Ascending aorta (tissue), 2 donors: ENCODE measurements at regions not wholly inside any gene's neighbourhood (a gene's known extent, or its start where the extent isn't known, plus 50 kb on each side); places are given as distances from the start of the nearest gene placed in this dataset.
"Not testable (repeated sequence)": the region's sequence is repeated elsewhere in the genome, so short reads cannot be mapped to it uniquely, and the experiment has no call there.

Source experiments
- DNase-seq, 2 donors: peaks; one replicate each; pipeline ENCODE4 v3.0.0-alpha.2; 2019; ENCODE audit warnings: low spot score in 2 of 2
- H3K27ac ChIP-seq, 2 donors: fragments of 200-600 bp; sonication (generic); one replicate each; pipeline ENCODE4 v1.5.1; 2016 to 2017; ENCODE audit warnings: mild to moderate bottlenecking in 1 of 2
- H3K27me3 ChIP-seq: fragments of 200-600 bp; sonication (generic); one replicate; pipeline ENCODE4 v1.5.1; 2017
- H3K36me3 ChIP-seq, 2 donors: fragments of 200-600 bp; sonication (generic); one replicate each; pipeline ENCODE4 v1.5.1; 2016
- H3K4me1 ChIP-seq, 2 donors: fragments of 200-600 bp; sonication (generic); one replicate each; pipeline ENCODE4 v1.5.1; 2016 to 2017; ENCODE audit warnings: mild to moderate bottlenecking in 1 of 2
- H3K4me3 ChIP-seq, 2 donors: fragments of 200-600 bp; sonication (generic); one replicate each; pipeline ENCODE4 v1.5.1; 2016 to 2017; ENCODE audit warnings: mild to moderate bottlenecking in 1 of 2
- H3K9me3 ChIP-seq, 2 donors: fragments of 200-600 bp; sonication (generic); one replicate each; pipeline ENCODE4 v1.5.1; 2016
- intact Hi-C: fragments of 100-400 bp; cut with DNase I; formaldehyde crosslinking; loops from one replicate; pipeline ENCODE4 v1.15.1; 2023
- TF ChIP-seq, protein P1 (sequence below), 3 experiments: fragments of 200-600 bp in 2 of 3; fragments of 450-650 bp in 1 of 3; sonication (generic) in 2 of 3; IDR thresholded peaks; one replicate each; pipeline ENCODE4 v1.5.1; 2016 to 2019; ENCODE audit warnings: antibody characterized with exemption in 3 of 3, mild to moderate bottlenecking in 1 of 3, moderate library complexity in 1 of 3

GRCh38 chr2:87471478-87471877, 276.4 kb upstream of the PLGLB2 start:
- DNase-seq, intact Hi-C loops, H3K4me3 ChIP-seq, H3K4me1 ChIP-seq, H3K9me3 ChIP-seq, H3K27ac ChIP-seq, H3K27me3 ChIP-seq, H3K36me3 ChIP-seq: not testable (repeated sequence)
- TF ChIP-seq, protein P1, sequence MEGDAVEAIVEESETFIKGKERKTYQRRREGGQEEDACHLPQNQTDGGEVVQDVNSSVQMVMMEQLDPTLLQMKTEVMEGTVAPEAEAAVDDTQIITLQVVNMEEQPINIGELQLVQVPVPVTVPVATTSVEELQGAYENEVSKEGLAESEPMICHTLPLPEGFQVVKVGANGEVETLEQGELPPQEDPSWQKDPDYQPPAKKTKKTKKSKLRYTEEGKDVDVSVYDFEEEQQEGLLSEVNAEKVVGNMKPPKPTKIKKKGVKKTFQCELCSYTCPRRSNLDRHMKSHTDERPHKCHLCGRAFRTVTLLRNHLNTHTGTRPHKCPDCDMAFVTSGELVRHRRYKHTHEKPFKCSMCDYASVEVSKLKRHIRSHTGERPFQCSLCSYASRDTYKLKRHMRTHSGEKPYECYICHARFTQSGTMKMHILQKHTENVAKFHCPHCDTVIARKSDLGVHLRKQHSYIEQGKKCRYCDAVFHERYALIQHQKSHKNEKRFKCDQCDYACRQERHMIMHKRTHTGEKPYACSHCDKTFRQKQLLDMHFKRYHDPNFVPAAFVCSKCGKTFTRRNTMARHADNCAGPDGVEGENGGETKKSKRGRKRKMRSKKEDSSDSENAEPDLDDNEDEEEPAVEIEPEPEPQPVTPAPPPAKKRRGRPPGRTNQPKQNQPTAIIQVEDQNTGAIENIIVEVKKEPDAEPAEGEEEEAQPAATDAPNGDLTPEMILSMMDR (IDR thresholded peaks at IDR 0.05), result peak in 1 of 3 experiments; percentile 7

DNA sequence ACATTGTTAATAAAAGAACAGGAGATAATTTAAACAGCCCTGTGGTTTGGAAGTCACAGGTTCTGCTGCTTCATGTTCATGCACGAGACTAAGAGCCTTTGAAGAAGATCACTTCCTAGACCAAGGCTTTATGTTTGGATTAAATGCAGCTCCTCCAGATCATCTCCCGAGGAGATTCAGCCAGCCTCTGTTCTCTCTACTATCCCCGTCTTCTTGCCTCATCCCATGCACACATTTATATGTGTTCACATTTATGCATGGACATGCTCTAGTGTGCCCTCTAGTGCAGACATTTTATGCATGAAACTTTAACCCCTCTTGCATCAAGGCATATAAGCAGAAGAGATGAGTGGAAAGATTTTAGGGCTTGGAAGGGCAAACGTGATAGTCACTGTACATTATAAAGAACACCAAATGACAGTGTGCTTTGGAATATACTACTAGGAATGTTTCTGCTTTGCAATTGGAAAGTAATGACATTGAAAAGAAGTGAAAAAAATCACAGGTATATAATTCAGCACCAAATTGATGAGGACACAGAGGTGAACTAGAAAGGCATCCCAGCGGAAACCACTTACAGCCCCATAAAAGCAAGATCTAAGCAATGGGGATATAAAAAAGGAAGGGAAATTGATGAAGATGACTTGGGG, 271.5 kb upstream of the PLGLB2 start:
- H3K4me1 ChIP-seq, intact Hi-C loops, H3K27me3 ChIP-seq, H3K36me3 ChIP-seq, H3K27ac ChIP-seq, H3K9me3 ChIP-seq, H3K4me3 ChIP-seq, DNase-seq: not testable (repeated sequence)

DNA sequence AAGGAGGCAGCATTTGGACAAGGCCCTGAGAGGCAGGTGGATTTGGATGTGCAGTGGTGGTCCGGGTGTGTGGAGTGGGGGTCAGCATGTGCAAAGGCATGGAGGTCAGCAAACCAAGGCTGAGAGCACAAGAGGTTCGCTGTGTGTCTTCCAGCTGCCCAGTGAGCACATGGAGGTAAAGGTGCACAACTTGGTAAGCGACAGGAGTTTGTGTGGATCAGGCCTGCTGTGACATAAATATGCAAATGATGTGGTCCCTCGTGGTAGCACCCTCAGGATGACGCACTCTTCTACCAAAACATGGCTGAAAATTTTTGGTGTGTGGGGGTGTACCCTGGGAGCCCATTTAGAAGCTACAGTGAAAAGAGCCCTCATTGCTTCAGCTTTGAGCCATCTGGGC, 271.0 kb upstream of the PLGLB2 start:
- H3K36me3 ChIP-seq, intact Hi-C loops, DNase-seq, H3K9me3 ChIP-seq, H3K27me3 ChIP-seq, H3K27ac ChIP-seq, H3K4me3 ChIP-seq, H3K4me1 ChIP-seq: not testable (repeated sequence)

- intact Hi-C loops, H3K27ac ChIP-seq: not testable (repeated sequence)
These were observed 270.0 kb upstream of the PLGLB2 start for GRCh38 chr2:87477669-87478428.

DNA sequence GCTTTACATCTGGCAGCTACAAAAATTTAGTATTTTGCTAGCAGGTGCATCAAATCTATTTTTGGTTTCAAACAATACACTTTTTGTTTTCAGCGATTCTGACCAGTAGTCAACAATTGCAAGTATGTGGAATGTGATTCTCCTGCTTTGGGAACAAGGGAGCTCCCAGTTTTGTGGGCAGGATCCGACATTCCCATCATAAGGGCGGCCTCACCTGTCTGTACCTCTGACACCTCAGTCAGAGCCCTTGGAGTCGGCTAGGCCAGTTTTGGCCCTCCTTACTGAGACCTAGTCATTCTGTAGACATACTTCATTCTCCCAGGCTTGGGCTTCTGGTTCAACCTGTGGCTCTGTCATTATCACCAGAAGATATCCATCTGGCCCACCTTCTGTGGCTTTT, 269.0 kb upstream of the PLGLB2 start:
- intact Hi-C loops, H3K4me3 ChIP-seq, H3K9me3 ChIP-seq: not testable (repeated sequence)

More at GRCh38 chr2:87477669-87478428, 270.0 kb upstream of the PLGLB2 start:
- DNase-seq, H3K27me3 ChIP-seq, H3K9me3 ChIP-seq, H3K4me3 ChIP-seq, H3K36me3 ChIP-seq, H3K4me1 ChIP-seq: not testable (repeated sequence)

DNA sequence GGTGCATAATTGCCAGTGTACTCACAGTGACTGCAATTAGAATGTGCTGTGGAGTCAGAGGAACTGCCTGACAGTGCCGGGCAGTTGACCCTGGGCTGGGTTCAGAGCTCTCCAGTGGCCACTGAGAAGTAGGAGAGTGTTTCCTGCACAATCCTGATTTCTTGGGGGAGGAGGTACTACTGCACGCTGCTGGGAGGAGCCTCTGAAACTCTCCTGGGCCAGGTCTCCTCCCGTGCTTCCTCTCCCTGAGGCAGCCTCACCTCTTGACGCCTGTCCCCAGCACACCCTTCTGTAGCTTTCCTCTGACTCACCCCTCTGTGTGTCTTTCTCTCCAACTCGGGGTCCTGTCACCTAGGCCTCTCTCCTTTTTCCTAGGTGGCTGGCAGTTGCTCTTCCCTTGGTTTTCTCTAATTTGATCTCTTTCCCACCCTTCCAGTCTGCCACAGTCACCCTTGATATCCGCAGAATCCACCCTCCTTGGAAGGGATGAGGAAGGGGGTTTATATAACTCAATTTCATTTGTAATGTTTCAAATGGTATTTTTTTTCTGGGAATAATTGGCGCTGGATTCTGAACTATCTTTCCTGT, 264.7 kb upstream of the PLGLB2 start:
- H3K9me3 ChIP-seq, H3K4me3 ChIP-seq, H3K4me1 ChIP-seq, H3K27me3 ChIP-seq, intact Hi-C loops, H3K36me3 ChIP-seq, DNase-seq, H3K27ac ChIP-seq: not testable (repeated sequence)

More for the DNA sequence above, 269.0 kb upstream of the PLGLB2 start:
- H3K4me1 ChIP-seq, H3K36me3 ChIP-seq, DNase-seq, H3K27me3 ChIP-seq, H3K27ac ChIP-seq: not testable (repeated sequence)

DNA sequence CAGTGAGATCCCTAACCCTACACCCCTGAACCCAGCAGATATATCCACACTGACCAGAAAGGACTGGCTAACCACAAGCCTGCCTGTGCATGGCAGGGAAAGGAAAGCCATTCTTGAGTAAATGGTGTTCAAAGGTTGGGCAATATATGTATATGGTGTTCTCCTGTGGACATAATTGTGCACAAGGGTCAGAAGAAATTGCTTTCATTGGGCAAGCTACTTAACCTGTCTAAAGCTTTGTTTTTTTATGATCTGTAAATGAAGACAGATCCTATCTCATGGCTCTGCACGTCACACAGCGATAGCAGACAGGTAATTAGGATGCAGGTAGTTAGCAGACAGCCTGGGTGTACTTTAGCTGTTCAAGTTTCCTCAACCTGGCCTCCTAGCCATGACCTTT, 263.5 kb upstream of the PLGLB2 start:
- H3K4me3 ChIP-seq, H3K4me1 ChIP-seq, intact Hi-C loops, DNase-seq, H3K9me3 ChIP-seq, H3K27ac ChIP-seq, H3K36me3 ChIP-seq, H3K27me3 ChIP-seq: not testable (repeated sequence)

DNA sequence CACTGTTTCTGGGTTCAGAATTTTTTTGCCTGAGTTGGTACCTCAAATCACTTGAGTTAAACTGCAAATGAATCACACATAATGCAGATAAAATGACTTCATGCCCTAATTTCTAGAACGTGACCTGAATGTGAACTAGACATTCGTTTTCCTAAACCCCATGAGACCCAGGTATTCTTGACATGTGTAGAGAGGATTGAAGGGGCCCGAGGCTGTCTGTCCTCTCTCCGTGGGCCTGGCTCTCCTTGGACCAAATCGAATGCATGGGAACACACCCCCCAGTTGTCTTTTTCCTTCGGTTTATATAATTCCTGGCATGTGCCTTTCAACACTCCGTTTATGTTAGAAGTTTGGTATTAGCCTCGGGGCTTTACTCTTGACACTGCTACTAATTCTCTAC, 262.4 kb upstream of the PLGLB2 start:
- H3K4me1 ChIP-seq, DNase-seq, H3K36me3 ChIP-seq, H3K27me3 ChIP-seq, intact Hi-C loops, H3K9me3 ChIP-seq: not testable (repeated sequence)
- peak overlapping the region in 1 of 2 donors; percentile 43 for H3K4me3 ChIP-seq
- H3K27ac ChIP-seq, result peak overlapping the region in 1 of 2 donors; percentile 59

DNA sequence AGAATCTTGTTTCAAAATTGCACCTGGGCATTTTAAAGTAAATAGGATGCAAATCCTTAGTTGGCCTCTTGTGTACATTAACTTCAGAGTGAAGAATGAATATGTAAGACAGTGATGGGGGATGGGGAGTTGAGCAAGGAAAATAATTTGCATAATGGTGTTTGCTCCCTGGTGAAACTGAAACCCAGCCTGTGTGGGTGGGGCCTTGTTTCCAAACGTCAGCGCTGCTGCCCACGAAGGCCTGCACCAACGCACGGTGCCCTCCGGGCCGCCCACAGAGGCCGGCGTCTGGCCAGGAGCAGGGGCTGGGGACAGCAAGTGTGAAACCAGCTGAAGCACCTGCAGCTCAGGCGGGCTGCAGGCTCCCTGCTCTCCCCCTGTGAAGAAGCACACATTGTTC, 262.0 kb upstream of the PLGLB2 start:
- H3K27me3 ChIP-seq, H3K9me3 ChIP-seq, H3K4me1 ChIP-seq, H3K36me3 ChIP-seq, intact Hi-C loops: not testable (repeated sequence)
- peak in 1 of 2 donors; percentile 21 for DNase-seq
- peak overlapping the region in 1 of 2 donors; percentile 46 for H3K4me3 ChIP-seq
- peak overlapping the region in 1 of 2 donors; percentile 75 for H3K27ac ChIP-seq

DNA sequence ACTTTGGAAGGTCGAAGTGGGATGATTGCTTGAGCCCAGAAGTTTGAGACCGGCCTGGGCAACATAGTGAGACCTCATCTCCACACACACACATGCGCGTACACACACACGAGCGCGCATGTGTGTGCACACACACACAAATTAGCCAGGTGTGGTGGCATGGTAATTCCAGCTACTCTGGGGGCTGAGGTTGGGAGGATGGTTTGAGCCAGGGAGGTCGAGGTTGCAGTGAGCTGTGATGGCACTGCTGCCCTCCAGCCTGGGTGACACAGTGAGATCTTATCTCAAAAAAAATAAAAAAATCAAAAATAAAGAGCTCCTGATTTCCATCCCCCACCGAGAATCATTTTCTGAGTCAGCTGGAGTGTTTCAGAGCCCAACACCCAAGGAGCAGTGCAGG, 261.5 kb upstream of the PLGLB2 start:
- H3K4me1 ChIP-seq, intact Hi-C loops, H3K36me3 ChIP-seq, H3K27me3 ChIP-seq, H3K9me3 ChIP-seq: not testable (repeated sequence)
- peak in 1 of 2 donors; percentile 37 for DNase-seq
- H3K27ac ChIP-seq, result peak overlapping the region; percentile 34 to 75
- H3K4me3 ChIP-seq, result peak overlapping the region in 1 of 2 donors; percentile 46

DNA sequence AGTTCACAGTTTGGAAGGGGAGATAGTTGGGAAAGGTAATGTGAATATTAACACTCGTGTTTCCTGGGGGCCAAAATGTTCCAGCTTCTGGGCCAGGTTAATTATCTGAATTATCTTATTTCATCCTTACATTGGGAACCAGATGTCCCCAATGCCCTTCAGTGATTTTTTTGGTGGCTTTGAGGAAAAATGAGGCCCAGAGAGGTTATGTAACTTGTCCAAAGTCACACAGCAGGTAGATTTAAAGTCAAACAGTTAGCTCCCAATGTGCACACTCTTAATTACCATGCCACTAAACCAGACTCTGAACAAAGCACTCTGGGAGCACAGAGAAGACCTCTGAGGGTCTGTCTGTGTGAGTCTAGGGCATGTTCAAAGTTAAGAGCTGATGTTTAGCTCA, 259.9 kb upstream of the PLGLB2 start:
- H3K36me3 ChIP-seq, H3K4me3 ChIP-seq, intact Hi-C loops, DNase-seq, H3K4me1 ChIP-seq, H3K9me3 ChIP-seq, H3K27me3 ChIP-seq: not testable (repeated sequence)
- peak overlapping the region in 1 of 2 donors; percentile 10 for H3K27ac ChIP-seq

- H3K4me1 ChIP-seq, intact Hi-C loops: not testable (repeated sequence)
These were observed 258.9 kb upstream of the PLGLB2 start for GRCh38 chr2:87488991-87489390.

DNA sequence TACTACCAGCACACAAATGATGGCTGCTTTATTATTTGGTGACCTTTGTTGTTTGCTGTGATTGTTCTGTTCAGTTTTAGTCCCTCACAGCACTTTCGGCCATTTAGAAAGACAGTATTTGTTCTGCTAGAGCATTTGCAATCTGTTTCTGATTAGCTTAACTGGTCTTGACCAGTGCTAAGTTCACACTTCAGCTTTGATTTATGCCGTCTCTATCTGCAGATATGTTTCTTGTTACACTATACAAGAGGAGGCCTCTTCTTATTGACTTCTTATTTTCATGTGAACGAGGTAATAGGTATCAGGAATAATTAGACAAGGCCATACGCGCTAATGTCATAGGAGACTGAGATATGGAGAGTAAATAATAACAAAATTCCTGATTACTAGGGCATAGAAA, 253.0 kb upstream of the PLGLB2 start:
- H3K4me3 ChIP-seq, H3K36me3 ChIP-seq, intact Hi-C loops, H3K27ac ChIP-seq, H3K27me3 ChIP-seq, H3K4me1 ChIP-seq, H3K9me3 ChIP-seq, DNase-seq: not testable (repeated sequence)

More at GRCh38 chr2:87488991-87489390, 258.9 kb upstream of the PLGLB2 start:
- H3K4me3 ChIP-seq, H3K27ac ChIP-seq, H3K36me3 ChIP-seq, H3K9me3 ChIP-seq, H3K27me3 ChIP-seq: not testable (repeated sequence)
- DNase-seq, result peak in 1 of 2 donors; percentile 13
